HG02623 (cell line): ENCODE measurements at regions not wholly inside any gene's neighbourhood (a gene's known extent, or its start where the extent isn't known, plus 50 kb on each side); places are given as distances from the start of the nearest gene placed in this dataset.
A peak's percentile ranks its signal among the peaks of the same experiment; 100 is the strongest.

Experiments used
- ATAC-seq: cut with Tn5 transposase; IDR thresholded peaks from one replicate; pipeline ENCODE4 v1.9.1; 2021; ENCODE audit warnings: moderate library complexity; ENCODE audit not compliant: unreplicated experiment

- no peak for ATAC-seq
Measured at GRCh38 chr13:62710787-62711186, 1295.1 kb upstream of the PCDH20 start.

- ATAC-seq = no peak
Measured at GRCh38 chr13:62706048-62706447, 1290.4 kb upstream of the PCDH20 start.

- ATAC-seq = no peak
Measured at GRCh38 chr13:62704875-62705274, 1289.2 kb upstream of the PCDH20 start.

- ATAC-seq = no peak
Measured at GRCh38 chr13:62702502-62702901, 1286.9 kb upstream of the PCDH20 start.

GRCh38 chr13:62697701-62698100, 1282.1 kb upstream of the PCDH20 start:
- ATAC-seq = no peak

GRCh38 chr13:62696490-62696889, 1280.8 kb upstream of the PCDH20 start:
- no peak for ATAC-seq

- ATAC-seq = no peak
Measured at GRCh38 chr13:62687732-62688131, 1272.1 kb upstream of the PCDH20 start.

GRCh38 chr13:62684359-62684758, 1268.7 kb upstream of the PCDH20 start:
- no peak for ATAC-seq

- ATAC-seq = no peak
Measured at GRCh38 chr13:62682788-62683187, 1267.1 kb upstream of the PCDH20 start.

GRCh38 chr13:62678039-62678438, 1262.4 kb upstream of the PCDH20 start:
- ATAC-seq = no peak

- ATAC-seq = no peak
Measured at GRCh38 chr13:62663767-62664166, 1248.1 kb upstream of the PCDH20 start.

GRCh38 chr13:62659365-62659764, 1243.7 kb upstream of the PCDH20 start:
- no peak for ATAC-seq

GRCh38 chr13:62653371-62653770, 1237.7 kb upstream of the PCDH20 start:
- ATAC-seq = no peak

GRCh38 chr13:62643799-62644524, 1228.3 kb upstream of the PCDH20 start:
- ATAC-seq = peak; percentile 65

- ATAC-seq = peak; percentile 33
Measured at GRCh38 chr13:62643007-62643483, 1227.4 kb upstream of the PCDH20 start.

- ATAC-seq = no peak
Measured at GRCh38 chr13:62635161-62635560, 1219.5 kb upstream of the PCDH20 start.

- ATAC-seq = no peak
Measured at GRCh38 chr13:62633448-62633847, 1217.8 kb upstream of the PCDH20 start.

- ATAC-seq = no peak
Measured at GRCh38 chr13:62631619-62632018, 1216.0 kb upstream of the PCDH20 start.

- no peak for ATAC-seq
Measured at GRCh38 chr13:62631124-62631523, 1215.5 kb upstream of the PCDH20 start.

GRCh38 chr13:62629618-62630017, 1214.0 kb upstream of the PCDH20 start:
- no peak for ATAC-seq

- ATAC-seq = no peak
Measured at GRCh38 chr13:62627226-62627625, 1211.6 kb upstream of the PCDH20 start.

GRCh38 chr13:62626771-62627170, 1211.1 kb upstream of the PCDH20 start:
- ATAC-seq = no peak
